GM19452 (cell line): ENCODE measurements at regions not wholly inside any gene's neighbourhood (a gene's known extent, or its start where the extent isn't known, plus 50 kb on each side); places are given as distances from the start of the nearest gene placed in this dataset.

ENCODE experiments used
- ATAC-seq: cut with Tn5 transposase; IDR thresholded peaks from one replicate; pipeline ENCODE4 v1.9.1; 2021; ENCODE audit not compliant: unreplicated experiment

GRCh38 chr4:22986262-22986661 lies 293.5 kb downstream of the GBA3 start:
- ATAC-seq, result no peak

GRCh38 chr4:22984390-22984789 lies 291.7 kb downstream of the GBA3 start:
- ATAC-seq, result no peak

GRCh38 chr4:22978656-22979055 lies 285.9 kb downstream of the GBA3 start:
- ATAC-seq, result no peak

GRCh38 chr4:22970665-22971064 lies 277.9 kb downstream of the GBA3 start:
- ATAC-seq, result no peak

- ATAC-seq, result no peak
These were observed 276.7 kb downstream of the GBA3 start for GRCh38 chr4:22969287-22969896.

- ATAC-seq, result no peak
These were observed 269.6 kb downstream of the GBA3 start for GRCh38 chr4:22962295-22962694.

- ATAC-seq, result no peak
These were observed 266.7 kb downstream of the GBA3 start for GRCh38 chr4:22959483-22959882.

- no peak for ATAC-seq
These were observed 265.1 kb downstream of the GBA3 start for GRCh38 chr4:22957774-22958309.

GRCh38 chr4:22949161-22949855 lies 256.6 kb downstream of the GBA3 start:
- ATAC-seq, result no peak

- ATAC-seq, result no peak
These were observed 255.1 kb downstream of the GBA3 start for GRCh38 chr4:22947851-22948250.

GRCh38 chr4:22942920-22943559 lies 250.3 kb downstream of the GBA3 start:
- no peak for ATAC-seq

- no peak for ATAC-seq
These were observed 249.1 kb downstream of the GBA3 start for GRCh38 chr4:22941688-22942375.

GRCh38 chr4:22932326-22932725 lies 239.6 kb downstream of the GBA3 start:
- no peak for ATAC-seq

GRCh38 chr4:22922426-22922825 lies 229.7 kb downstream of the GBA3 start:
- ATAC-seq, result no peak

- no peak for ATAC-seq
These were observed 229.2 kb downstream of the GBA3 start for GRCh38 chr4:22921936-22922335.

GRCh38 chr4:22911285-22911684 lies 218.5 kb downstream of the GBA3 start:
- ATAC-seq, result no peak

GRCh38 chr4:22910200-22910599 lies 217.5 kb downstream of the GBA3 start:
- ATAC-seq, result no peak

- ATAC-seq, result no peak
These were observed 213.3 kb downstream of the GBA3 start for GRCh38 chr4:22906045-22906444.

- ATAC-seq, result no peak
These were observed 211.2 kb downstream of the GBA3 start for GRCh38 chr4:22903913-22904312.

- ATAC-seq, result no peak
These were observed 208.9 kb downstream of the GBA3 start for GRCh38 chr4:22901631-22902030.

GRCh38 chr4:22900876-22901275 lies 208.1 kb downstream of the GBA3 start:
- no peak for ATAC-seq
